Body of pancreas (tissue), 4 donors: ENCODE measurements at regions not wholly inside any gene's neighbourhood (a gene's known extent, or its start where the extent isn't known, plus 50 kb on each side); places are given as distances from the start of the nearest gene placed in this dataset.
A peak's percentile ranks its signal among the peaks of the same experiment; 100 is the strongest.

Experiments used
- ATAC-seq: fragments of 150-250 bp; one replicate; pipeline ENCODE4 v1.9.1; 2016
- DNase-seq, 4 donors: peaks; one replicate each; pipeline ENCODE4 v3.0.0-alpha.2; 2019
- H3K27ac ChIP-seq, 4 donors: fragments of 200-600 bp; sonication (generic); 1 replicate in 3 of 4; 2 replicates in 1 of 4; pipeline versions ENCODE4 v1.5.1 to v1.6.1; 2016 to 2019; ENCODE audit warnings: mild to moderate bottlenecking in 1 of 4, mixed read lengths in 1 of 4, moderate library complexity in 1 of 4
- H3K27me3 ChIP-seq, 2 donors: fragments of 200-600 bp; sonication (generic); one replicate each; pipeline ENCODE4 v1.6.0; 2016; ENCODE audit warnings: mild to moderate bottlenecking in 1 of 2
- H3K36me3 ChIP-seq, 2 donors: fragments of 200-600 bp; sonication (generic); replicated peaks in 1 of 2; 2 replicates each; pipeline ENCODE4 v1.5.1; 2016; ENCODE audit warnings: low read depth in 2 of 2; ENCODE audit not compliant: insufficient read depth in 1 of 2
- H3K4me1 ChIP-seq: fragments of 200-600 bp; sonication (generic); one replicate; pipeline ENCODE4 v1.6.0; 2016
- H3K4me3 ChIP-seq, 2 donors: fragments of 200-600 bp; sonication (generic); 1 replicate in 1 of 2; 2 replicates in 1 of 2; pipeline ENCODE4 v1.5.1; 2016 to 2019
- H3K9me3 ChIP-seq, 3 donors: fragments of 200-600 bp; sonication (generic); 1 replicate in 2 of 3; 2 replicates in 1 of 3; pipeline ENCODE4 v1.5.1; 2016
- POLR2A ChIP-seq, 3 donors: fragments of 450-650 bp; IDR thresholded peaks; one replicate each; pipeline ENCODE4 v1.6.1; 2016; ENCODE audit warnings: antibody characterized with exemption in 3 of 3, mild to moderate bottlenecking in 2 of 3
- WGBS, 2 donors: methylation state at CpG; one replicate each; pipeline ENCODE4 v1.1.5; 2017; 5-methylcytosine and 5-hydroxymethylcytosine counted together
- intact Hi-C: fragments of 100-400 bp; cut with DNase I; formaldehyde crosslinking; loops from one replicate; pipeline ENCODE4 v1.15.1; 2023
- TF ChIP-seq, protein P1 (sequence below), 7 experiments: fragments of 450-650 bp in 4 of 7; fragments of 200-600 bp in 3 of 7; sonication (generic) in 3 of 7; IDR thresholded peaks; one replicate each; pipeline ENCODE4 v1.5.1; 2016 to 2019; ENCODE audit warnings: antibody characterized with exemption in 7 of 7

GRCh38 chr15:36130641-36131310 lies 448.6 kb upstream of the CDIN1 start:
- Histone ChIP-seq H3K4me1 (no peaks in the 10 kb centered on the region), H3K9me3 (no peaks in the 10 kb centered on the region), H3K27ac (no peak overlapping the region), H3K36me3 (no peaks in the 10 kb centered on the region), H3K4me3 (no peak overlapping the region), H3K27me3 (no peaks in the 10 kb centered on the region)
- 71% methylated on average over 3 of the region's 3 CpGs for WGBS, 2 donors
- DNase-seq (no peak), ATAC-seq (no peak)
- no peak for TF ChIP-seq POLR2A (IDR thresholded peaks at IDR 0.05)
- TF ChIP-seq, protein P1, sequence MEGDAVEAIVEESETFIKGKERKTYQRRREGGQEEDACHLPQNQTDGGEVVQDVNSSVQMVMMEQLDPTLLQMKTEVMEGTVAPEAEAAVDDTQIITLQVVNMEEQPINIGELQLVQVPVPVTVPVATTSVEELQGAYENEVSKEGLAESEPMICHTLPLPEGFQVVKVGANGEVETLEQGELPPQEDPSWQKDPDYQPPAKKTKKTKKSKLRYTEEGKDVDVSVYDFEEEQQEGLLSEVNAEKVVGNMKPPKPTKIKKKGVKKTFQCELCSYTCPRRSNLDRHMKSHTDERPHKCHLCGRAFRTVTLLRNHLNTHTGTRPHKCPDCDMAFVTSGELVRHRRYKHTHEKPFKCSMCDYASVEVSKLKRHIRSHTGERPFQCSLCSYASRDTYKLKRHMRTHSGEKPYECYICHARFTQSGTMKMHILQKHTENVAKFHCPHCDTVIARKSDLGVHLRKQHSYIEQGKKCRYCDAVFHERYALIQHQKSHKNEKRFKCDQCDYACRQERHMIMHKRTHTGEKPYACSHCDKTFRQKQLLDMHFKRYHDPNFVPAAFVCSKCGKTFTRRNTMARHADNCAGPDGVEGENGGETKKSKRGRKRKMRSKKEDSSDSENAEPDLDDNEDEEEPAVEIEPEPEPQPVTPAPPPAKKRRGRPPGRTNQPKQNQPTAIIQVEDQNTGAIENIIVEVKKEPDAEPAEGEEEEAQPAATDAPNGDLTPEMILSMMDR (IDR thresholded peaks at IDR 0.05) = no peak
- intact Hi-C loops = no loop called here

- H3K27ac ChIP-seq = no peak overlapping the region
Measured at GRCh38 chr15:36133742-36134141, 445.7 kb upstream of the CDIN1 start.

GRCh38 chr15:36136049-36136448 lies 443.4 kb upstream of the CDIN1 start:
- Histone ChIP-seq H3K27ac (no peak overlapping the region), H3K4me1 (no peaks in the 10 kb centered on the region), H3K36me3 (no peaks in the 10 kb centered on the region), H3K4me3 (no peak overlapping the region), H3K9me3 (no peaks in the 10 kb centered on the region), H3K27me3 (no peaks in the 10 kb centered on the region)
- ATAC-seq = no peak
- intact Hi-C loops = no loop called here
- TF ChIP-seq POLR2A (IDR thresholded peaks at IDR 0.05) = no peak
- DNase-seq = no peak
- WGBS, 2 donors = 73 to 89% methylated on average over 2 of the region's 2 CpGs

More at GRCh38 chr15:36133742-36134141, 445.7 kb upstream of the CDIN1 start:
- intact Hi-C loops = no loop called here
- Histone ChIP-seq H3K9me3 (no peaks in the 10 kb centered on the region), H3K36me3 (no peaks in the 10 kb centered on the region), H3K4me1 (no peaks in the 10 kb centered on the region), H3K27me3 (no peaks in the 10 kb centered on the region), H3K4me3 (no peak overlapping the region)
- DNase-seq = no peak
- ATAC-seq = no peak
- 52 to 58% methylated on average over 2 of the region's 2 CpGs for WGBS, 2 donors
- TF ChIP-seq, protein P1 (IDR thresholded peaks at IDR 0.05) = no peak
- no peak for TF ChIP-seq POLR2A (IDR thresholded peaks at IDR 0.05)

- Histone ChIP-seq H3K4me3 (no peak overlapping the region), H3K9me3 (peaks cover 0 to 5% (median 0%) of the 10 kb centered on the region in 3 donors), H3K4me1 (no peaks in the 10 kb centered on the region), H3K27ac (no peak overlapping the region), H3K36me3 (no peaks in the 10 kb centered on the region), H3K27me3 (no peaks in the 10 kb centered on the region)
- intact Hi-C loops = no loop called here
- ATAC-seq (no peak), DNase-seq (no peak)
- TF ChIP-seq, protein P1 (IDR thresholded peaks at IDR 0.05) = no peak
- TF ChIP-seq POLR2A (IDR thresholded peaks at IDR 0.05) = no peak
Measured at GRCh38 chr15:36152936-36153335, 426.5 kb upstream of the CDIN1 start.

- no peak overlapping the region for H3K4me3 ChIP-seq
- no peak for TF ChIP-seq POLR2A (IDR thresholded peaks at IDR 0.05)
- TF ChIP-seq, protein P1 (IDR thresholded peaks at IDR 0.05) = no peak
- DNase-seq = peak in 3 of 4 donors; percentile 4 to 10 (median 7)
- ATAC-seq = no peak
- H3K4me1 ChIP-seq = no peaks in the 10 kb centered on the region
- no peaks in the 10 kb centered on the region for H3K27me3 ChIP-seq
- intact Hi-C loops = no loop called here
- 59 to 60% methylated on average over 1 of the region's 1 CpG for WGBS, 2 donors
- H3K27ac ChIP-seq = no peak overlapping the region
- no peaks in the 10 kb centered on the region for H3K36me3 ChIP-seq
- H3K9me3 ChIP-seq = no peaks in the 10 kb centered on the region
Measured at GRCh38 chr15:36156879-36157427, 422.5 kb upstream of the CDIN1 start.
